DND-41 (cell line): ENCODE measurements at regions not wholly inside any gene's neighbourhood (a gene's known extent, or its start where the extent isn't known, plus 50 kb on each side); places are given as distances from the start of the nearest gene placed in this dataset.

ENCODE experiments used
- ATAC-seq: fragments of 200-7000 bp; cut with Tn5 transposase; 3 replicates; pipeline ENCODE4 v1.9.1; 2021; ENCODE audit warnings: low read depth; ENCODE audit not compliant: insufficient read depth
- DNase-seq: peaks from one replicate; pipeline ENCODE4 v3.0.0-alpha.2; 2020
- H2AFZ ChIP-seq: 2 replicates; pipeline ENCODE4 v1.6.0; 2012; ENCODE audit warnings: low read depth, low read length
- H3K27ac ChIP-seq: 2 replicates; pipeline ENCODE4 v1.5.1; 2012; ENCODE audit warnings: low read length, inconsistent platforms
- H3K27me3 ChIP-seq: fragments of 200-600 bp; sonication (generic); 2 replicates; pipeline ENCODE4 v1.6.0; 2012; ENCODE audit warnings: low read length, mild to moderate bottlenecking, inconsistent platforms; ENCODE audit not compliant: insufficient read depth, poor library complexity
- H3K36me3 ChIP-seq: 2 replicates; pipeline ENCODE4 v1.5.1; 2012; ENCODE audit warnings: low read length, inconsistent platforms; ENCODE audit not compliant: insufficient read depth
- H3K4me1 ChIP-seq: 2 replicates; pipeline ENCODE4 v1.5.1; 2012; ENCODE audit warnings: mild to moderate bottlenecking, low read length; ENCODE audit not compliant: insufficient read depth
- H3K4me2 ChIP-seq: 2 replicates; pipeline ENCODE4 v1.6.0; 2012; ENCODE audit warnings: mild to moderate bottlenecking, moderate library complexity, low read length, inconsistent platforms; ENCODE audit not compliant: insufficient read depth
- H3K4me3 ChIP-seq, 2 experiments: fragments of 200-600 bp in 1 of 2; shearing (Covaris generic) in 1 of 2; 2 replicates each; pipeline ENCODE4 v1.5.1; 2012 to 2016; ENCODE audit warnings: inconsistent platforms in 2 of 2, low read length in 2 of 2, mild to moderate bottlenecking in 2 of 2, low read depth in 1 of 2, moderate library complexity in 1 of 2
- H3K79me2 ChIP-seq: 2 replicates; pipeline ENCODE4 v1.6.0; 2012; ENCODE audit warnings: low read length, inconsistent platforms; ENCODE audit not compliant: insufficient read depth
- H3K9ac ChIP-seq: 2 replicates; pipeline ENCODE4 v1.6.0; 2012; ENCODE audit warnings: low read depth, mild to moderate bottlenecking, inconsistent platforms, low read length, moderate library complexity
- H3K9me3 ChIP-seq: 2 replicates; pipeline ENCODE4 v1.5.1; 2012; ENCODE audit warnings: low read length, moderate library complexity, mild to moderate bottlenecking, inconsistent platforms; ENCODE audit not compliant: insufficient read depth, severe bottlenecking
- H4K20me1 ChIP-seq: 2 replicates; pipeline ENCODE4 v1.6.0; 2012; ENCODE audit warnings: low read length; ENCODE audit not compliant: insufficient read depth
- EZH2 ChIP-seq: IDR thresholded peaks from 3 replicates; pipeline ENCODE4 v1.6.1; 2012; ENCODE audit warnings: borderline replicate concordance, low read depth, mild to moderate bottlenecking, moderate library complexity, low read length, inconsistent platforms; ENCODE audit not compliant: severe bottlenecking
- TF ChIP-seq, protein P1 (sequence below): IDR thresholded peaks from 2 replicates; pipeline ENCODE4 v1.5.1; 2012; ENCODE audit warnings: borderline replicate concordance, low read length, moderate library complexity, mild to moderate bottlenecking; ENCODE audit not compliant: poor library complexity, severe bottlenecking; ENCODE audit errors: extremely low read depth

DNA sequence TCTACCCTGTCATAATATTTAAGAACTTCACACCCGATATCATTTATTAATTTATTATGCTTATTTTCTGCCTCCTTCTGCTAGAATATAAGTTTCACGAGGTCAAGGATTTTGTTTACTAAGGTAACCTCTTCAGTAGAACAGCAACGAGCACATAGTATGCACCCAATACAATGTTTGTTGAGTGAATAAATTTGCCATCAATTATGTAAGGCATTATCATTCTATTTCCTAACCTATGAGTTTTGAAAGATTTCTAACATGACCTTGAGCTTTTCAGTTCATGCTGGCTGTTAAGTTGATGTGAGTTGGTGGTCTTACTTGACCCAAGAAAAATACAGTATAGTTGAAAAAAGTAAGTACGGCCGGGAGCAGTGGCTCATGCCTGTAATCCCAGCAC is 125.9 kb upstream of the LOC128125822 start:
- TF ChIP-seq, protein P1, sequence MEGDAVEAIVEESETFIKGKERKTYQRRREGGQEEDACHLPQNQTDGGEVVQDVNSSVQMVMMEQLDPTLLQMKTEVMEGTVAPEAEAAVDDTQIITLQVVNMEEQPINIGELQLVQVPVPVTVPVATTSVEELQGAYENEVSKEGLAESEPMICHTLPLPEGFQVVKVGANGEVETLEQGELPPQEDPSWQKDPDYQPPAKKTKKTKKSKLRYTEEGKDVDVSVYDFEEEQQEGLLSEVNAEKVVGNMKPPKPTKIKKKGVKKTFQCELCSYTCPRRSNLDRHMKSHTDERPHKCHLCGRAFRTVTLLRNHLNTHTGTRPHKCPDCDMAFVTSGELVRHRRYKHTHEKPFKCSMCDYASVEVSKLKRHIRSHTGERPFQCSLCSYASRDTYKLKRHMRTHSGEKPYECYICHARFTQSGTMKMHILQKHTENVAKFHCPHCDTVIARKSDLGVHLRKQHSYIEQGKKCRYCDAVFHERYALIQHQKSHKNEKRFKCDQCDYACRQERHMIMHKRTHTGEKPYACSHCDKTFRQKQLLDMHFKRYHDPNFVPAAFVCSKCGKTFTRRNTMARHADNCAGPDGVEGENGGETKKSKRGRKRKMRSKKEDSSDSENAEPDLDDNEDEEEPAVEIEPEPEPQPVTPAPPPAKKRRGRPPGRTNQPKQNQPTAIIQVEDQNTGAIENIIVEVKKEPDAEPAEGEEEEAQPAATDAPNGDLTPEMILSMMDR = no peak
- no peak for TF ChIP-seq EZH2
- DNase-seq = no peak
- H3K27me3 ChIP-seq = no peaks in the 10 kb centered on the region
- H3K36me3 ChIP-seq = no peaks in the 10 kb centered on the region
- H4K20me1 ChIP-seq = no peaks in the 10 kb centered on the region
- no peaks in the 10 kb centered on the region for H3K4me1 ChIP-seq
- no peak overlapping the region for H3K4me3 ChIP-seq
- no peak overlapping the region for H3K27ac ChIP-seq
- no peaks in the 10 kb centered on the region for H3K9me3 ChIP-seq
- H3K79me2 ChIP-seq = no peaks in the 10 kb centered on the region
- ATAC-seq = no peak
- H3K4me2 ChIP-seq = no peak overlapping the region
- no peak overlapping the region for H2AFZ ChIP-seq
- H3K9ac ChIP-seq = no peak overlapping the region

DNA sequence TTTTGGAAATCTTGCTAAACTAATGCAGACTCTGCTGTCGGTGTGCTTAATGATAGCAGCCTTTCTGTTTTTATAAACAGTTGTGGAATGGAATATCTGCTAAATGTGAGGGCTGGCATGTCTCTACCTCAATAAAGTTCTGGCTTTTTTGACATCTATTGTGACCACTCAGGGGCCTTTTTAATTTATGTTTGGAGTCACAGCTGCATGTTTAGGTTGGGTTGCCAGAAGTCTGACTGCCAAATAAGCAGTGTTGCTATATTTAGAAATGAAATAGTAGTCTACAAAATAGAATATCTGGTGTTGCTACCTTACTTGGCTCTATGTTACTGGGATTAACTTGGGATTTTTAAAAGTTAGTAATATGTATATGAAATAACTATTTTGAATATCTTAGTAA is 125.1 kb upstream of the LOC128125822 start:
- no peak overlapping the region for H3K4me3 ChIP-seq
- H3K9me3 ChIP-seq = no peaks in the 10 kb centered on the region
- no peak overlapping the region for H3K9ac ChIP-seq
- no peak overlapping the region for H2AFZ ChIP-seq
- no peaks in the 10 kb centered on the region for H3K36me3 ChIP-seq
- H4K20me1 ChIP-seq = no peaks in the 10 kb centered on the region
- H3K27ac ChIP-seq = no peak overlapping the region
- no peaks in the 10 kb centered on the region for H3K27me3 ChIP-seq
- no peak for DNase-seq
- no peaks in the 10 kb centered on the region for H3K79me2 ChIP-seq
- no peak overlapping the region for H3K4me2 ChIP-seq
- no peak for TF ChIP-seq EZH2
- TF ChIP-seq, protein P1 = no peak
- H3K4me1 ChIP-seq = no peaks in the 10 kb centered on the region
- no peak for ATAC-seq

DNA sequence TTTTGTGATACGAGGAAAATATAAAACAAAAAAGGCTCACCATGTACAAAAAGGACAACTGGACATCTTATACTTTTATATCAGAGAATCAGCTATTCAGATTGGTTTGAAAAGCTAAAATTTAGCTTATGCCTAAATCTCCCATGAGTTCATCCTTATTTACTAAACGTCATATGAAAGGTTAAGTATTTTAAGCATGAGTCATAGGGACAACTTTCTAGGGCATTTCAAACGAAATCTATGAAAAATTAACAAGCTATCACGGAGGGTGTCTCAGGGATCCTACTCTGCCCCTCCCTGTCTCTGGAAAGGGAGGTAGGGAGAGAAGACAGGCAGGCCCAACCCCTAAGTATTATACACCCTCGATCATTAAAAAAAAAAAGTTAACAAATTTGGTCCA is 124.1 kb upstream of the LOC128125822 start:
- no peak for ATAC-seq
- TF ChIP-seq, protein P1 = no peak
- TF ChIP-seq EZH2 = no peak
- Histone ChIP-seq H3K9ac (no peak overlapping the region), H3K79me2 (no peaks in the 10 kb centered on the region), H3K27ac (no peak overlapping the region), H3K36me3 (no peaks in the 10 kb centered on the region), H4K20me1 (no peaks in the 10 kb centered on the region), H3K4me1 (no peaks in the 10 kb centered on the region), H3K9me3 (no peaks in the 10 kb centered on the region), H3K27me3 (no peaks in the 10 kb centered on the region), H3K4me2 (no peak overlapping the region), H2AFZ (no peak overlapping the region), H3K4me3 (no peak overlapping the region)
- no peak for DNase-seq

DNA sequence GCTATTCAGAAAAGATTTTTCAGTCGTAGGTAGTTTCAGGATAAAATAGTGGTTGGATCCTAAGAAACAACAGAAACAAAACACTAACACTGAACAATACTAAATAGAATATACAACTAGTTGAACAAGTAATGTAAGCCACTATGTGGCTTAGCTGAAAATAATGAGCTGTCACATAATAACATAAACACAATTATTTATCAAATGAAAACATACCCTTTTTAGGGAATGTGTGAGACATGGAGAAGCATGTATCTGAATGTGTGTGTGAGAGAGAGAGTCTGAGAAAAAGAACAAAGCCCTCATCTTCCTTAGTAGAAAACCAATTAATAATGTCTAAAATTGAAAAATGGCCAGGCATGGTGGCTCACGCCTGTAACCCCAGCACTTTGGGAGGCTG is 122.6 kb upstream of the LOC128125822 start:
- Histone ChIP-seq H3K9ac (no peak overlapping the region), H4K20me1 (no peaks in the 10 kb centered on the region), H3K36me3 (no peaks in the 10 kb centered on the region), H3K4me2 (no peak overlapping the region), H3K9me3 (no peaks in the 10 kb centered on the region), H3K27me3 (no peaks in the 10 kb centered on the region), H3K27ac (no peak overlapping the region), H3K4me3 (no peak overlapping the region), H3K79me2 (no peaks in the 10 kb centered on the region), H2AFZ (no peak overlapping the region), H3K4me1 (no peaks in the 10 kb centered on the region)
- DNase-seq = no peak
- no peak for TF ChIP-seq EZH2
- TF ChIP-seq, protein P1 = no peak
- no peak for ATAC-seq
